ENCODE measurements at regions not wholly inside any gene's neighbourhood (a gene's known extent, or its start where the extent isn't known, plus 50 kb on each side); places are given as distances from the start of the nearest gene placed in this dataset.

DNA sequence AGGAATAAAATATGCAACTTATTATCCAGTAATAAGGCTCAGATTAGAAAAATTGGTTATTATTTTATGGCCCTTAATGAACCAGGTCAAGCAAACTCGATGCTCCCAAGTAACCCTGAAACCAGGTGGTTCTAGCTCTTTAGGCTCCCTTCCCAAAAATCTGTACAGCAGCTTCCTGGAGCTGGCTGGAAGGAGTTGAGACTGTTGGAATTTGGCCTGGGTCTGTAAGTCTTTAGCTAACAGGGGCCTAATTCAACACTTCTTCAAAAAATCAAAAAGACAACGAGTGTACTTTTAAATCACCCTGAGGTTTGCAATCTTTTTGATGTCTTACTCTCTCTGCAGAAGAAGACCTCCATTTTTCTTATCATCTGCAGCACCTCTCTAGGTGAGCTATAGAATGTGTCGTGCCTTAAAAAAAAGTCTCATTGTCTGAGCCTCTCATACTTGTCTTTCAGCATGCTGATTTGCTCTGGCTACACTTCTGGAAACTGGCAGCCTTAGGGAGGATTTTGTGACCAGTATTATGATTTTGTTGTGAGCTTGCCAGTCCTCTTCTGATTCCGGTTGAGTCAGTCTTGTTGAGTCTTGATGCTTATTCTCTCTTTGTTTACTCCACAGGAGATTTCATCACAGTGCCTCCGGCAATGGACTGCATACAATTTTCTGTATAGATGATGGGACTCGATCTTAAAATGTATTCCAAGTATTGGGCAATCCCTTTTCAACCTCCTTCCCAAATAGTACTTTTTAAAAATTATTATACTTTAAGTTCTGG lies 235.0 kb upstream of the KBTBD8 start:
- H4K91ac ChIP-seq (ENCODE audit: low read depth, low read length, poor library complexity) = no peak overlapping the region
- WGBS, 2 donors (ENCODE audit: extremely low coverage in 2 of 2, insufficient read length in 2 of 2, insufficient replicate concordance in 1 of 2) = no CpG with 5 or more reads among the region's 6 CpGs
- H3K27me3 ChIP-seq (ENCODE audit: control insufficient read depth in 3 of 3, insufficient read depth in 3 of 3, low read depth in 1 of 3, low read length in 3 of 3) = no peaks in the 10 kb centered on the region

DNA sequence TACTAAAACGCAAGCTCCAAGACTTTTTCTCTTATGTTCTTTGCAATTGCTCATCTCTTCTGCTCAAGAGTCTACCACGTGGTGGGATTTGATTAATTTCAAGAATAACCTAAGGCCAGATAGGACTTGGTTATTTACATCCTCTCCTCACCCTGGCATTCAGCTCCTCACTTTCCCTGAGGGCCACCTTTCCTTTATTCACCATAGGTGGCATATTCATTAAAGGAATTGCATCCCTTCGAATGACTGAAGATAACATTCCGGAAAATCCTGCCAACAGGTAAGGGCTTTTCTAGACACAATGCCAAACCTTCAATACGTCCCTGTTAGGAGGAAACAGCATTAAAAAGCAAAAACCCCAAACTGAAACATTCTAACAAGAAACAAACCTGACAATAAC lies 220.0 kb upstream of the KBTBD8 start:
- H2BK15ac ChIP-seq (ENCODE audit: low read length) = no peak overlapping the region
- H3K18ac ChIP-seq (ENCODE audit: low read length) = no peak overlapping the region
- H3K36me3 ChIP-seq (replicated peaks in 1 of 2; ENCODE audit: control insufficient read depth in 2 of 2, insufficient read depth in 2 of 2, low read length in 2 of 2) = no peaks in the 10 kb centered on the region
- no peak overlapping the region for H3K4me2 ChIP-seq (ENCODE audit: insufficient read depth, low read length, poor library complexity, severe bottlenecking)
- H3K27ac ChIP-seq (replicated peaks; ENCODE audit: low read length) = no peak overlapping the region
- no CpG with 5 or more reads among the region's 5 CpGs for whole genome bisulfite sequencing, 2 donors (ENCODE audit: extremely low coverage in 2 of 2, insufficient read length in 2 of 2, insufficient replicate concordance in 1 of 2)
- H4K91ac ChIP-seq (ENCODE audit: low read depth, low read length, poor library complexity) = no peak overlapping the region
- no peaks in the 10 kb centered on the region for H3K27me3 ChIP-seq (ENCODE audit: control insufficient read depth in 3 of 3, insufficient read depth in 3 of 3, low read depth in 1 of 3, low read length in 3 of 3)
- no peak overlapping the region for H3K4me3 ChIP-seq (ENCODE audit: low read length in 2 of 2)
- no peak overlapping the region for H2BK12ac ChIP-seq (ENCODE audit: low read length)
- DNase-seq (ENCODE audit: low spot score) = no peak
- H2AFZ ChIP-seq (ENCODE audit: low read length) = no peak overlapping the region
- no peak overlapping the region for H3K14ac ChIP-seq (ENCODE audit: low read length)
- no peak overlapping the region for H2BK120ac ChIP-seq (ENCODE audit: low read depth, low read length)
- H2AK5ac ChIP-seq (ENCODE audit: low read depth, low read length) = no peak overlapping the region
- H3K9me3 ChIP-seq (replicated peaks in 1 of 2; ENCODE audit: control insufficient read depth in 2 of 2, insufficient read depth in 1 of 2, low read depth in 1 of 2, low read length in 2 of 2) = peaks cover 1 to 6% of the 10 kb centered on the region in 2 donors
- no peak overlapping the region for H4K8ac ChIP-seq (ENCODE audit: low read depth, low read length)
- H3K23ac ChIP-seq (ENCODE audit: low read depth, low read length, poor library complexity) = no peak overlapping the region
- H2BK5ac ChIP-seq (ENCODE audit: low read length) = no peak overlapping the region
- no peaks in the 10 kb centered on the region for H3K79me1 ChIP-seq (ENCODE audit: low read depth, low read length)
- no peaks in the 10 kb centered on the region for H3K4me1 ChIP-seq (ENCODE audit: control insufficient read depth in 2 of 2, insufficient read depth in 1 of 2, low read depth in 1 of 2, low read length in 2 of 2)
- H3K9ac ChIP-seq (ENCODE audit: low read depth, low read length, poor library complexity) = no peak overlapping the region
- H3K4ac ChIP-seq (ENCODE audit: low read length) = no peak overlapping the region

More for the DNA sequence above, 235.0 kb upstream of the KBTBD8 start:
- H2BK120ac ChIP-seq (ENCODE audit: low read depth, low read length) = no peak overlapping the region
- H3K9ac ChIP-seq (ENCODE audit: low read depth, low read length, poor library complexity) = no peak overlapping the region
- no peak overlapping the region for H3K14ac ChIP-seq (ENCODE audit: low read length)
- H3K18ac ChIP-seq (ENCODE audit: low read length) = no peak overlapping the region
- H3K79me1 ChIP-seq (ENCODE audit: low read depth, low read length) = no peaks in the 10 kb centered on the region
- no peak overlapping the region for H2BK5ac ChIP-seq (ENCODE audit: low read length)
- no peaks in the 10 kb centered on the region for H3K36me3 ChIP-seq (replicated peaks in 1 of 2; ENCODE audit: control insufficient read depth in 2 of 2, insufficient read depth in 2 of 2, low read length in 2 of 2)
- H4K8ac ChIP-seq (ENCODE audit: low read depth, low read length) = no peak overlapping the region
- no peak overlapping the region for H3K4ac ChIP-seq (ENCODE audit: low read length)
- H3K4me2 ChIP-seq (ENCODE audit: insufficient read depth, low read length, poor library complexity, severe bottlenecking) = no peak overlapping the region
- H3K27ac ChIP-seq (replicated peaks; ENCODE audit: low read length) = no peak overlapping the region
- H2BK12ac ChIP-seq (ENCODE audit: low read length) = no peak overlapping the region
- no peak overlapping the region for H3K4me3 ChIP-seq (ENCODE audit: low read length in 2 of 2)
- no peak overlapping the region for H2BK15ac ChIP-seq (ENCODE audit: low read length)
- no peaks in the 10 kb centered on the region for H3K4me1 ChIP-seq (ENCODE audit: control insufficient read depth in 2 of 2, insufficient read depth in 1 of 2, low read depth in 1 of 2, low read length in 2 of 2)
- no peaks in the 10 kb centered on the region for H3K9me3 ChIP-seq (replicated peaks in 1 of 2; ENCODE audit: control insufficient read depth in 2 of 2, insufficient read depth in 1 of 2, low read depth in 1 of 2, low read length in 2 of 2)
- DNase-seq (ENCODE audit: low spot score) = no peak
- H3K23ac ChIP-seq (ENCODE audit: low read depth, low read length, poor library complexity) = no peak overlapping the region
- H2AFZ ChIP-seq (ENCODE audit: low read length) = no peak overlapping the region
- H2AK5ac ChIP-seq (ENCODE audit: low read depth, low read length) = no peak overlapping the region

DNA sequence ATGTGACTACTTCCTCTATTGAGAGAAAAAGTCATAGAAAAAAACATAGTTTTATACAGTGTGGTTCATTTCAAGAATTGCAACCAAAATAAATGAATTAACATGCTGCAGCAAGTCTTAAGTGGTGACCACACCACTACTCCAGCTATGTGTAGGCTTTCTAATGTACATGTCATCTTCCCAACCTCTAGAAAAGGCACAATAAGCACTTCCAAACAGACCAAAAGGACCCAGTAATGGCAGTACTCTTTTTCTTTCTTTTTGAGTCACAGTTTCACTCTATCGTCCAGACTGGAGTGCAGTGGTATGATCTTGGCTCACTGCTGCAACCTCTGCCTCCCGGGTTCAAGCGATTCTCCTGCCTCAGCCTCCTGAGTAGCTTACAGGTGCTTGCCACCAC lies 219.3 kb upstream of the KBTBD8 start:
- H3K27ac ChIP-seq (replicated peaks; ENCODE audit: low read length) = no peak overlapping the region
- peaks cover 1 to 6% of the 10 kb centered on the region in 2 donors for H3K9me3 ChIP-seq (replicated peaks in 1 of 2; ENCODE audit: control insufficient read depth in 2 of 2, insufficient read depth in 1 of 2, low read depth in 1 of 2, low read length in 2 of 2)
- no peak overlapping the region for H3K23ac ChIP-seq (ENCODE audit: low read depth, low read length, poor library complexity)
- H3K4me3 ChIP-seq (ENCODE audit: low read length in 2 of 2) = no peak overlapping the region
- no peaks in the 10 kb centered on the region for H3K36me3 ChIP-seq (replicated peaks in 1 of 2; ENCODE audit: control insufficient read depth in 2 of 2, insufficient read depth in 2 of 2, low read length in 2 of 2)
- no peak for DNase-seq (ENCODE audit: low spot score)
- H3K4me1 ChIP-seq (ENCODE audit: control insufficient read depth in 2 of 2, insufficient read depth in 1 of 2, low read depth in 1 of 2, low read length in 2 of 2) = no peaks in the 10 kb centered on the region
- H2BK120ac ChIP-seq (ENCODE audit: low read depth, low read length) = no peak overlapping the region
- H2BK5ac ChIP-seq (ENCODE audit: low read length) = no peak overlapping the region
- no peak overlapping the region for H2BK15ac ChIP-seq (ENCODE audit: low read length)
- no peak overlapping the region for H3K4ac ChIP-seq (ENCODE audit: low read length)
- no peak overlapping the region for H4K91ac ChIP-seq (ENCODE audit: low read depth, low read length, poor library complexity)
- H2AK5ac ChIP-seq (ENCODE audit: low read depth, low read length) = no peak overlapping the region
- H2BK12ac ChIP-seq (ENCODE audit: low read length) = no peak overlapping the region
- H3K14ac ChIP-seq (ENCODE audit: low read length) = no peak overlapping the region
- no peaks in the 10 kb centered on the region for H3K79me1 ChIP-seq (ENCODE audit: low read depth, low read length)
- H3K27me3 ChIP-seq (ENCODE audit: control insufficient read depth in 3 of 3, insufficient read depth in 3 of 3, low read depth in 1 of 3, low read length in 3 of 3) = no peaks in the 10 kb centered on the region
- H3K18ac ChIP-seq (ENCODE audit: low read length) = no peak overlapping the region
- no peak overlapping the region for H3K9ac ChIP-seq (ENCODE audit: low read depth, low read length, poor library complexity)
- H4K8ac ChIP-seq (ENCODE audit: low read depth, low read length) = no peak overlapping the region
- WGBS, 2 donors (ENCODE audit: extremely low coverage in 2 of 2, insufficient read length in 2 of 2, insufficient replicate concordance in 1 of 2) = no CpG with 5 or more reads among the region's 3 CpGs
- no peak overlapping the region for H3K4me2 ChIP-seq (ENCODE audit: insufficient read depth, low read length, poor library complexity, severe bottlenecking)
- no peak overlapping the region for H2AFZ ChIP-seq (ENCODE audit: low read length)

DNA sequence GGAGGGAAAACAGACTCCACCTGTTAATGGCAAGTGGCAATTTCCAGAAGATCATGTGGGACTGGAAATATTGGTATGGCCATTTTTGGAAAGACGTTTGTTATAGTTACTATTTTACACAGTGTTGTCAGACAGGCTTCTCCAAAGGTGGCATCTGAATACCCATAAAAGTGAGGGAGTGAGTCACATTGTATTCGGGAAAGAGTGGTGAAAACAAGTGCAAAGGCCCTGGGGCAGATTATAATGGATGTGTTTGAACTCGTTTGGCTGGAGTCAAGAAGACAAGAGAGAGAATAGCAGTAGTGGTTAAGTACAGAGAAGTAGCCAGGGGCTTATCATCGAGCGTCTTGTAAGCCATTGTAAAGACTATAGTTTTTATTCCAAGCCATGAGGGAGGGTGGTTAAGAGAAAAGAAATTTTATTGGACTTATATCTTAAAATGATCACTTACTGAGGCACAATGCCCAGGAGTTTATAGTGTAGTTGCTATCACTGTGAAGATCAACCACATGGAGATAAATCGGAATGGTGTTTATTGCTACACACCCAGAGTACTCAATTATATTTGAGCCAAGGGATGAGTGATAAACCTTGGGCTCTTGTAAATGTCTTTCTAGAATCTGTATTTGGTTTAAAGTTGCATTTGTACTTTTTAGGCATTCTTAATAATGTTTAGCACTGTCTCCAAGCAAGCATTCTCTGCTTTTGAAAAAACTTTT lies 212.8 kb upstream of the KBTBD8 start:
- H3K27ac ChIP-seq (replicated peaks; ENCODE audit: low read length) = no peak overlapping the region
- H2BK12ac ChIP-seq (ENCODE audit: low read length) = no peak overlapping the region
- no peak overlapping the region for H2BK5ac ChIP-seq (ENCODE audit: low read length)
- no peak overlapping the region for H3K4me2 ChIP-seq (ENCODE audit: insufficient read depth, low read length, poor library complexity, severe bottlenecking)
- DNase-seq (ENCODE audit: low spot score) = no peak
- H3K27me3 ChIP-seq (ENCODE audit: control insufficient read depth in 3 of 3, insufficient read depth in 3 of 3, low read depth in 1 of 3, low read length in 3 of 3) = no peaks in the 10 kb centered on the region
- no peak overlapping the region for H2AFZ ChIP-seq (ENCODE audit: low read length)
- H3K14ac ChIP-seq (ENCODE audit: low read length) = no peak overlapping the region
- H3K36me3 ChIP-seq (replicated peaks in 1 of 2; ENCODE audit: control insufficient read depth in 2 of 2, insufficient read depth in 2 of 2, low read length in 2 of 2) = no peaks in the 10 kb centered on the region
- peaks cover 0 to 1% of the 10 kb centered on the region in 2 donors for H3K9me3 ChIP-seq (replicated peaks in 1 of 2; ENCODE audit: control insufficient read depth in 2 of 2, insufficient read depth in 1 of 2, low read depth in 1 of 2, low read length in 2 of 2)
- no peak overlapping the region for H3K9ac ChIP-seq (ENCODE audit: low read depth, low read length, poor library complexity)
- no peak overlapping the region for H3K4ac ChIP-seq (ENCODE audit: low read length)
- no CpG with 5 or more reads among the region's 6 CpGs for WGBS, 2 donors (ENCODE audit: extremely low coverage in 2 of 2, insufficient read length in 2 of 2, insufficient replicate concordance in 1 of 2)
- no peak overlapping the region for H2BK15ac ChIP-seq (ENCODE audit: low read length)
- no peak overlapping the region for H2AK5ac ChIP-seq (ENCODE audit: low read depth, low read length)
- H3K79me1 ChIP-seq (ENCODE audit: low read depth, low read length) = no peaks in the 10 kb centered on the region
- no peak overlapping the region for H3K23ac ChIP-seq (ENCODE audit: low read depth, low read length, poor library complexity)
- H3K4me1 ChIP-seq (ENCODE audit: control insufficient read depth in 2 of 2, insufficient read depth in 1 of 2, low read depth in 1 of 2, low read length in 2 of 2) = peaks cover 0 to 2% of the 10 kb centered on the region in 2 donors
- H2BK120ac ChIP-seq (ENCODE audit: low read depth, low read length) = no peak overlapping the region
- H4K8ac ChIP-seq (ENCODE audit: low read depth, low read length) = no peak overlapping the region
- no peak overlapping the region for H3K4me3 ChIP-seq (ENCODE audit: low read length in 2 of 2)
- no peak overlapping the region for H3K18ac ChIP-seq (ENCODE audit: low read length)
- no peak overlapping the region for H4K91ac ChIP-seq (ENCODE audit: low read depth, low read length, poor library complexity)

All from neuronal stem cell (in vitro differentiated cells).